HL-60/S4 treated with retinoic acid at 250 ng/mL for 4 days and 3 days (cell line): ENCODE measurements at regions not wholly inside any gene's neighbourhood (a gene's known extent, or its start where the extent isn't known, plus 50 kb on each side); places are given as distances from the start of the nearest gene placed in this dataset.

Experiments
- in situ Hi-C: fragments of 300-500 bp; cut with MboI; formaldehyde crosslinking; loops from 2 replicates; pipeline ENCODE4 v1.7.0; 2022; ENCODE audit warnings: low sequenced_read_pairs

DNA sequence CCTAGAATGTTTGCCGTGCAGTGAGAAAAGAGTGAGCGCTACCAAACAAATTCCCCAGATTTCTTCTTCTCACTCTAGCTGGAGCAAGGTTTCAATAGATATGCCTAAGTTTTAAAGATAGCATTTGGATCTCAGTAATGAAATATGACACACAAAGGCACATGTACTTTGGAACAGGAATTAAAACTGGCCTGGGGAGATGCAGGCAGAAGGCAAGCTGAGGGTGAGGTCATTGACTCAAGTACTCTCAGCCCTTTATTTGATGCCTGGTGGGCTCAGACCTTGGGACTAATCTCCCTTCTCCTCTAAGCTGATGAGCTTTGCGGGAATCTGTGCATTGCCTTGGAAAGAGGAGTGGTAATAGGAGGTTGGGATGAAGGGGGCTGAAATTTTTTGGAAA is 323.3 kb upstream of the SLC30A5 start:
- in situ Hi-C loops: no loop called here

DNA sequence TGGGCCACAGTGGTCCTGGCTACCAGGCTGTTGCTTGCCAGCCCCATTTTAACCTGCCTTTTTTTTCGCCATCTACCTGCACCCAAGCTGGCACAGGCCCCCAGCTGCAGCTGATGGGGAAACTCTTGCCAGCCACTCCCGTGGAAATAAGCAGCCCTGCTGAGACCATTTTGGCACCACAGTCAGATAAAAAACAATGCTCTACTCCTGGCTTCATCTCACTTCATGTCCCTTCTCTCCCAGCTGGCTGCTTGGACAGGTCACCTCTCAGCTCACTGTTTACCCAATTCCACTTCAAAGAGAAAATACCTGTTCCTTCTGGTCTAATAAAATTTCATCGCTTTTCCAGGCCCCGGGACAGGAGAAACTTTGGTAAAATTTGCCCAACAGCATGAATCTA is 322.6 kb upstream of the SLC30A5 start:
- in situ Hi-C loops: no loop called here

DNA sequence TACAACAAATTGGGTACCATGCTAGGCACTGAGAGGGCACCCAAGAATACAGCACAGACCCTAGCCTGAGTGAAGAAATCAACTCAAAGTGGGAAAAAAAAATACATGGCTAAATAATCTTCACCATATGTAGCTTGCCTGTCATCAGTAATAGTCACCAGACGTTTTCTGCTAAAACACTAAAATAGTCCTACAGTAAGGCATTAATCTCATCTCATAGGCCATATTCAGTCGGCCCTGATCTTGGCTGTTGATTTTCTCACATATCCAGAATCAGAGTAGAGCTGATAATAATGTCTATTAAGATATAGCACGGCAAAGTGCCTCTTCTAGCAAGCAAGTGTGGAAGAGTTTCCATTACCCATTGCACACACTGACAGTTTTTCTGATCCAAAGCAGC is 322.1 kb upstream of the SLC30A5 start:
- in situ Hi-C loops: no loop called here

DNA sequence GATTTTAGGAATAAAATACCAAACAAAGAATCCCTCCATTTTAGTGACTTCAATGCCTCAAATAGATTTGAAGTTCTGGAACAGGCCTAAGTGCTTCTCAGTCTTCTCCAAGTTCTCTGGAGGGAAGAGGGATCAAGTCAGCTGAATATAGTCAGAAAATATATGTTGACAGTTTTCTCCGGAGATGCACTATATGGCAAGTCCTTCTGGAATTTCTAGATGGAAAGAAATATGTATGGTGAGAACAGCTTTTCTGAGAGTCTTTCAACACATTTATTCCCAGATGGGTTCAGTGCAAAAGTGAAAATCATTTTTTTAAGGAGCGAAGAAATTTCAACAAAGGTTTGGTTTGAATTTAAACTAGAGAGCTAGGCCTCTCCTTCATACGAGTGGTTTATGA is 317.4 kb upstream of the SLC30A5 start:
- in situ Hi-C loops: no loop called here

DNA sequence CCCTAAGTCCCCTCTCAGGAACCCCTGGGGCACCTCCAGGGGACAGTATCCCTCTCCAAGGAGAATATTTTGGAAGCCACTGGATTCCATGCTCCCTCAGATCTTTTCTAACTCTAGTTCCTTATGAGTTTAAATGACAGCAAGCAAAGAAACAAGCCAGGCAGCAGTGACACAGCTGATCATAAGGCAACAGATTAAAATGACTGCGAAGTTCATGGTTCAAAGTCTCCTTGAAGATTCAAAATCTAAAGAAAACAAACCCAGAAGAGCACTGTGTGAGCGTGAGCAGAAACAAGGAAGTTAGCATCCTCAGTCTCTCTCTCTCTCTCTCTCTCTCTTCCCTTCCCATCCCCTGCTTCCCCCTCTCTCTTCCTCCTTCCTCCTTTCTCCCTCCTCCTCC is 316.7 kb upstream of the SLC30A5 start:
- in situ Hi-C loops: no loop called here

DNA sequence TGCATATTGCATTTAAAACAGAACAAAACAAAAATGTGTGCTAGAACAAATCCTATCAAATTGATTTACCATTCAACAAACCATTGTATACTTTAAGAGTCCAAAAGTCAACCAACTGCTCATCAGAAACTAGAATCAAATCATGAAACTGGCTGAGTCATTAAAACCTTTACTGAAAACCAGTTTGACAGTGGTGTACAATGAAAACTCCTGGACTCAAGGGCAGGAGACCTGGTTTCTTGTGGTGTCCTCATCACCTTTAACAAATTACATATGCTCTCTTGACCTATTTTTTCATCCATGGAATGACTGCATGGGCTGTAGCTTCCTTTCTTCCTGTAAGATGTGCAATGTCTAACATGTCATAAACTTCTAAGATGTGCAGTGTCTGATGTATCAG is 315.3 kb upstream of the SLC30A5 start:
- in situ Hi-C loops: no loop called here

DNA sequence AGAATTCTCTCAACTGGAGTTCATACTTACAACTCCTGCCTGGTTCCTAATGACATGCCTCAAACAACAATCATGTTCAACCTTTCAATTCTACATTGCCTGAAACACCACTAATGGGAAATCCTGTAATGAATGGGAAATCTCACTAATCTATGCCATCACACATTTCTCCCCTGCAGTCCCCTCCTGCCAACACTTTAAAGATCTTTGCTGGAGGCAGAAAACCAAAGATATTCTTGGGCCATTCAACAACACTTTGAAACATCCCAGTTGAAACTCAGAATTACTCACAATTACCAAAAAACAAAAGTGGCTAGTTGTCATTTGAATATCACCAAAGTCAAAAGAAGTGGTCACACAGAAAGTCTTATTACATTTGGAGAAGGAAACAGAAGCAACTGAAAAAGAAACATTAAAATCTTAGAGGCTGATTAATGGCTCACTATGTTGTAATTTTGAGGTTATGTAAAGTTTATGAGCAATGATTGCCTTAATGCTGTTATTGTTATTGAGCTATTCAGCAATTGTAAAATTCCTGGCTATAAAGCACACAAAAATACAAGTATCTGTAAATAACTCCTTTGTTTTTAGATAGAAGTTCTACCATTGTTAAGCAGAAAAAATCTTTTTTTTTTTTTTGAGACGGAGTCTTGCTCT is 313.4 kb upstream of the SLC30A5 start:
- in situ Hi-C loops: no loop called here

DNA sequence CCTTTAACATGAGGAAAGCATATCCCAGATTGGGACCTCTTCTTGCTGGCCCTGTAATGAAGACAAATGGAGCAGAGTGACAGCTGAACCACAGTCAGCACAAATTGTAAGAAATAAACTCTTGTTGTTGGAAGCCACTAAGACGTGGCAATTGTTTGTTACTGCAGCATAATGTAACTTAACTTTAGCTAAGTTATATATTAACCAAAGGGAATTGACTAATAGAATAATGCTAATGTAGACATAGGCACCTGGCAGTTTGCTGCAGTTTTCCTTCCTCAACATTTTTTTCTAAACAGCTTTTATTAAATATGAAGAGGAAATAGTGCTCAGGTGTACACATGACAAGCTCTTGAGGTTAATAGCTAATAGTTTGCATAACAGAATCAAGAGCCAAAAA is 300.7 kb upstream of the SLC30A5 start:
- in situ Hi-C loops: no loop called here

DNA sequence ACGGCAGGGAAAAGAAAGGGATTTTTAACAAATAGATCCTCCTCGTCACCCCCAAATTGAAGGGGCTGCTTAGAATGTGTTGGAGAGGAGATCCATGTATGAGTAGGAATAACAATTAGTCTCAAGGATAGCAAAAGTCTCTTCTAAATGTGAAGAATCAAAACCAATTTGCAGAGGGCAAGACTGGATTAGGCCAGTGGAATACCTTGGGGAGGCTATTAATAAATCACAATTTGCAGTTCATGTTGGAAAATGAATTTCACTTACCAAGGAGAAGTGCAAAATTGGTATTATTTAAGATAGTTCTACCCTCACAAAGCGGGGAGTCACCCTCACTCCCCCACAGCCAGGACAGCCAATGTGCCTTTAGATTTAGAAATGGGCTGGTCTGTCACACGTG is 299.8 kb upstream of the SLC30A5 start:
- in situ Hi-C loops: no loop called here

DNA sequence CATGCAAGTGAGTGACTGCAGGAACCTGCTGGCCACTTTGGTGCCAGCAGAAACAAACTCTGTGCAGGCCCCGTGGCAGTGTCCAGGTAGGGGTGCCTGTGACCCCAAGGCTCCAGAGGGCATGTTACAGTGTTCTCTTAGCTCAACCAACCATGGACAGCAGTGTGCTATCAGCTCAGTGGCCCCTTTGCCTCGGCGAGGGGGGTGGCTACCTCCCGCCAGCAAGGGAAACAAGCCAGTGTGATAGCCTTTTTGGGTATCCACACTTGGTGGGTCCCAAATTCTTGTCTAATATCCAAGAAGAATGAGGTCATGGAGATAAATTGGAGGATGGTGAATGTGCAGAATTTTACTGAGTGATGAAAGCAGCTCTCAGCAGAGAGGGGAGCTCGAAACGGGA is 298.6 kb upstream of the SLC30A5 start:
- in situ Hi-C loops: no loop called here

DNA sequence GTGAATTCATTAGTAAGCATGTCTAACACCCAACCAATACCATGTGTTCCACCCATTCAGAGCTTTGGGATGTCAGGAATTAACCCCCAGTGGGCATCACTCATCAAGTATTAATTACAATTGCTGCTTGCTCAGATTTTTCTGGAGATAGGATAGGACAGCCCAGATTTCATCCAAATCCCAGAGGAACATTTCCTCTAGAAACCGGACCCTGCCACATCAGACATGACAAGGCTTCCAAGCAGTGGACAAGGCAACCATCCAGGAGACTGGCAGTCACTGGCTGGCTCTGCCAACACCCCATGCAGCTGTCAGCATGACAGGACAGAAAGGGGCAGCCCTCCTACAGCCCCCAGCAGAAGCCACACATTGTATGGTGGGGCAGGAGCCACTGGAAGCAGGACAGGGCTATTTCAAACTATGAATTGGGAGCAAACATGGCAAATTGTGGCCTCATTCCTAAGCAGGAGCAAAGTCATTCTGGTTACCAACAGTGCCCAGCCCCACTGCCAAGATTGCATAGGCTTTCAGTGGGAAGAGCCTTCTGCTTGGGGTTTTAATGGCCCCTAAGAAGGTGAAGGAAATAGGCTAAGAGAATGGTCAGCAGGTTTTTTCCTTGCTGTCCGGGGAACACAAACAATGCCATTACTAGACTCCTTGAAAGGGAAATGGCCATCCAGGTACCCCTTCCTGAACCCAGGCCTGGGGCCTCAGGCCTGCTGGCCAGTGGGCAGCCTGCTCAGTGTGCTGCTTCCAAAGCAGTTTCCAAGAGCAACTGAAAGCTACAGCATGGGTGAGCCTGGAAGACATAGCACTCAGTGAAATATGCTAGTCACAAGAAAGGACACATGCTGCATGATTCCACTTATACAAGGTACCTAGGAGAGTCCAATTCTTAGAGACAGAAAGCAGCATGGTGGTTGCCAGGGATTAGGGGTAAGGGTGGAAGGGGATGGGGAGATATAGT is 294.7 kb upstream of the SLC30A5 start:
- in situ Hi-C loops: no loop called here

DNA sequence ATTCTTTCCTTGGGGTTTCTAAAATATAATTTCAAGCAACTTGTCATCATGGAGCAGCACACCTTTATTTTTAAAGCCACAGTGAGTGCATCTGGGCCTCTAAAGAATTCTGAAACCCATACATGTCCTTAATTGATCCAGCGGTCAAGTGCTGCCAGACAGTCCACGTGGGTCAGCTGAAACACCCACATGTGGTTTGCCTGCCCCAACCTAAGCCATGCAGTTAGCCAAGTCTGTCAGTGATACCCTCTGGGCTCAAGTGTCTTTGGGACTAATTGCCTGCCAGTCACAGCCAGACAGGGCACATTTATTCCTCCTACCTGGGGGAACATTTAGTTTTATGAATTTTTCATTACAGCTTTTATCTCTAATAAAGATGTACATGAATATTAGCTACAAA is 291.4 kb upstream of the SLC30A5 start:
- in situ Hi-C loops: no loop called here

DNA sequence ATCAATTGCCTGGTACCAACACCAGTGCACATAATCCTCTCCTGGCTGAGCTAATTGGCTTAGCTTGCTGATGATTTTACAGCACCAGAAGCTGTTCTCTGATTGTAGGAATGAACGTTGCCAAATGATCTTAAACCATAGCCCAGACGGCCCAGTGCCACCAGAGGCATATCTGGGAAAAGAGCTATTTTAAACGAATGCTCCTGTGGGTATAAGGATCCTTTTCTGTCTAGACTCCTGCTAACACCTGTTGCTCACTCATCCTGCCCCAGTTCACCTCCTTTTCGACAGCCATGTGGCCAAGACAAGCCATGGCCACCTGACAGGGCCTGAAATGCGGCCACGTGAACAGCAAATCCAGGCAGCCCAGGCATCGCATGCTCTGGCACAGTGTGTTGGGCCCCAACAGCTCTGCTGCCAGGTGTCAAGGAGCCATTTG is 289.9 kb upstream of the SLC30A5 start:
- in situ Hi-C loops: no loop called here

DNA sequence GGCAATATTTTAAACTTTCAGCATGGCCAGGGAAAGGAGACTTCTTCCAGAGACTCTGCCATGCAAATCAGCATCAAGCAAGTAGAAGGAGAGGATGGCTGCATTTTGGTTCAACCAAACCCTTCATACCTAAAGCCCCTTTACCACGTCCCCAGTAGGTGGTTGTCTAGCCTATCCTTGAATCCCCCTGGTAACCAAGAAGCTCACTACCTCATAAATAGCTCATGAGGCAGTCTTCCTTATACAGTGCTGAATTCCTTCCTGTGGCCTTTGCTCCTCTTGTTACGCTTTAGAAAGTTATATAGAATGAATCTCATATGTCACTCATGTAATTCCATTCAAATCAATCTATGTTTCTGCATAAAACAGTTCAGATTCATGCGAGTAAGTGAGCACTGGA is 289.5 kb upstream of the SLC30A5 start:
- in situ Hi-C loops: no loop called here

DNA sequence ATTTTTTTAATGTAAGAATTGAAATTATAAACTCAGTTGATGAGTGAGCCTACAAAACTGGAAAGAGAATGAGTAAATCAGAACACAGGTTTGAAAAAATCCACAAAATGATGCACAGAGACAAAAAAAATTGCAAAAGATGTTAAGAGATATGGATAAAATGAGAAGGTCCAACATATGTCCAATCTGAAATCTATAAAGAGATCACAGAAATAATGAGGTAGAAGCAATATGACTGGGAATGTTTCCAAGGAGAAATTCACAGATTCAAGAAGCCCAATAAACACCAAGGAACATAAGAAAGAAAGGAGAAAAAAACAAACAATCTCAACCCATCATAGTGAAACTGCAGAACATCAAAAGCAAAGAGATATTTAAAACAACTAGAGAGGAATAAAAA is 288.4 kb upstream of the SLC30A5 start:
- in situ Hi-C loops: no loop called here

DNA sequence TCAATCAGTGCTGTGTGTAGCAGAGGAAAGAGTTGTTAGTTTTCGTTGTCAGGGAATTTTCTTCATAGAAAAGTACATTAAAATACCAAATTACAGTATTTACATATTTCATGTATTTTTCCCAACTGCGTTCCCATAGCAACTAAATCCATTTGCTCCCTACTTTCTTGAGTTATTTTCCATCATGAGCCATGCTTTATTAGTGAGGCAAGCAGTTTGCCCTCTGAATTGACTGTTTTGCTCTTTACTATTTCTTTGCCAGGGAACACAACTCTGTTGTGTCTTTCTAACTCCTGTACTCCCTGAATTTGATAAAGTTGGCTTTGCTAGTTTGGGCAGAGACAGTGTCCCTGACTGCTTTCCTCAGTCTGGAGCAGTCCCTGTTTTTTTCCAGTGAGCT is 276.2 kb upstream of the SLC30A5 start:
- in situ Hi-C loops: no loop called here

DNA sequence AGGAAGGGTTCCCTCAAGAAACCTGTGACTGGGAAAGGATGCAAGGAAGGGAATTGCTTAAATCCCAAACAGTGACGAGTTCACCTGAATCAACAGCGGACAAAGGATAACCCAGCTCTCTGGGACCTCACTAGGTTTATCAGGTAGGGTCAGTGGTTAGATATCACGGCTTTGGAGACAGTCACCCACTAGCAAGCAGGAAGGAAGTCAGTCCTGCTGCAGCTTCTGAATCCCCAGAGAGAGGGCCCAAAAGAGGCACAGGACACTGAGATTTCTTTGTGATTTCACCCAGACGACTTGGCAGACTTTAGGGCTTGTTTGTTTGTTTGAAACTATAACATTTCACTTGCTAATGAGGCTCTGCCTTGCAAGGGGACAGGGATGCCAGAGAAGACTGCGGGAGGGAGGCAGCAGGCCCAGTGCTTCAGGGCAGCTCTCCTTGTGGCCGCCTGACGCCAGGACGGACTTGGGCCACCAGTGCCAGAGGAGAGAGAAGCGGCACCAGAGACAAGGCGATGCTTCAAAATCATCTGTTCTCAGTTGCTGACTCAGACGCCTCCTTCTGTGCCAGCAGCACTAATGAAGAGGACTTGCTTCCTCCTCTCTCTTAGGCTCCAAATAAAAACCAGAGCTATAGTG is 275.6 kb upstream of the SLC30A5 start:
- in situ Hi-C loops: no loop called here

DNA sequence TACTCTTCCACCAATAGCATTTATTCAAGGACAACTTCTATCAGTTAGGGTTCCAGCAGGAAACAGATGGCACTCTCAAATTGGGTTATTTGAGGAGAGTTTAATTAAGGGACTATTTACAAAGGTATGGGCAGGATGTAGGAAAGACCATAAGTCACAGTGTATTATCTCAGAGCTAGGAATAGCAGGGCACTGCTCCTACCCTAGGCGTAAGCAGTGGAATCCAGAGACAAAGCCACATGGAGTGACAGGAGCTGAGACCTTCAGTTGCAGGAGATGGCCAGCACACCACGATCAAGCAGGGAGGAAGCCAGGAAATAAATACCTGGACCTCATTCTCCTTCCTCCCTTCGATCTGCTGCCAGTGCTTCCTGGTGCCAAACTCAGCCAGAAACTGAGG is 274.9 kb upstream of the SLC30A5 start:
- in situ Hi-C loops: no loop called here

DNA sequence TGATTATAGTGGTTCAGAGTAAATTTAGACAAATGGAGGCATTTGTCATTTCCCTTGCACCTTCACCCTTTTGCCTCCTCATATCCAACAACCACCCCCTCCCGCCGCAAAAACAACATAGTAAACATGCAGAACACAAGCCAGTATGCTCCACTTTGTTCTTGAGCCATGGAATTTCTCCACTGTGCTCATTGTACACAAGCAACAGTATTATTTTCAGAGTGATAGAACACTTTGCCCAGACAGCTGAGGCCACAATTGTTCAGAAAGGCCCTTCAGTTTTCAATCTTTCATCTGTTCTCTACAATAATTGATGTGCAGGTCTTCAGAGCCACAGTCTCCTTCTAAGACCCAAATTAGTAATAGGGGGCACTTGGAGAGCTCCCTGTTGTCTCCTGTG is 272.8 kb upstream of the SLC30A5 start:
- in situ Hi-C loops: no loop called here

DNA sequence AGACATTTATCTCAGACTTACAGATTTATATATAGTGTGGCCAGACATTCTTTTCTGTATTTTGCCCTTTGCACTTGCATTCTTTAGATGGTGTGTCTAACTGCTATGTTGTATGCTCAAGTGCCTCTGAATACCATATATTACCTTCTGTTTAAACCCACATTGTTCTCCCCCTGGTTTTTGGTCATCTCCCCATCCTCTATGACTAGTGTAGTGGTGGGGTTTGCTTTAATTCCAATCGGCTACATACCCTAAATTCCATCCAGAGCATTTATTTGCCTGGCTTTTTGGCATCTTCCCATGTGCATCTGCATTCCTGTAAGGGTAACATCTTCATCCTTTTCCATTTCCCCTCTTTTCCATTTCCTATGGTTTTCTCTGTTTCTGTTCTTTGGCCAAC is 271.0 kb upstream of the SLC30A5 start:
- in situ Hi-C loops: no loop called here

DNA sequence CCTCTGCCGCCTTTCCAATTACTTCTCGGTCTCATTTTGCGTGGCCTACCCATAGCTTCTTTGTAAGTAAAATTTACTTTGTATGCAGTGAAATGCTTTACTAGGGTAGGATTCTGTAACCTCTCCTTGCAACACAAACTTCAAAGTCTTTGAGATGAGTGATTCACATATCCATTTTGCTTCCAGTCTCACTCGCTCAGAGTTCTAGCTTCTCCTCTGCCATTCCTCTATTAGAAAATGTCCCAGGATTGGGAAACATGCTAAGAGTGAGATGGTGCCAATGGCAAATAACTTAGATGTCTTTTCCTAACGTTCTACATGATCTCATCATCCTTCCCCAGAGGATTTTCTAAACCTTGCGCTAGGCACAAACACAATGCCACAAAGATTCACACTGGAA is 270.5 kb upstream of the SLC30A5 start:
- in situ Hi-C loops: no loop called here

DNA sequence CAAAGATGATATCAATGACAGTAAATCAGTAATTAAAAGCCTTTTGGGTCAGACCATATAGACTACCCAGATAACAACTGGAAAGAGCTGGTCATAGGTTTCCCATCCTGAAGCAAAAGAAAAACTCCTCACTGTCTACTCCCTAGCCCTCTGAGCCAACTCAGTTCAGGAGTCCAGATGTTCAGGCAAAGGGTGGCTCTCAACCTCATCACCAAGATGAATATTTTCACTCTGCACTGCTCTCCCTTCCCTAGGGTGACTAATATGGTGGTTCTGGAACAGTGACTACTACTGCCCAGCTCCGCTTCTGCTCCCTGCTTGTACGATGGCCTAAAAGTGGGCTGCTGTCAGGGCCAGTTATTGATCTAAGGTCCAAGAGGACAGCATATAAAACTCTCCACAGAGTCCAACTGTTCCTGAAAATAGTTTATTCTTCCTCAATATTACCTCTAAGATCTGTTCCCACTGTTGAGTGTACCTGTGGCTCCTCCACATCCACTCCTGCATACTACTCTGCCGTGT is 263.4 kb upstream of the SLC30A5 start:
- in situ Hi-C loops: no loop called here
